Endothelial cell of umbilical vein (primary cell): ENCODE measurements at regions not wholly inside any gene's neighbourhood (a gene's known extent, or its start where the extent isn't known, plus 50 kb on each side); places are given as distances from the start of the nearest gene placed in this dataset.

Experiments used
- EZH2 ChIP-seq: IDR thresholded peaks from 2 replicates; pipeline ENCODE4 v1.6.1; 2012; ENCODE audit warnings: borderline replicate concordance, low read depth, mild to moderate bottlenecking, moderate library complexity, low read length, inconsistent platforms; ENCODE audit not compliant: severe bottlenecking
- FOS ChIP-seq: IDR thresholded peaks from 2 replicates; pipeline ENCODE4 v1.6.1; 2011; ENCODE audit warnings: mild to moderate bottlenecking, low read length, moderate library complexity, borderline replicate concordance; ENCODE audit not compliant: insufficient read depth
- GATA2 ChIP-seq: IDR thresholded peaks from 2 replicates; pipeline ENCODE4 v1.7.0; 2011; ENCODE audit warnings: low read depth, mild to moderate bottlenecking, moderate library complexity, mixed read lengths, low read length; ENCODE audit not compliant: insufficient read length, insufficient read depth
- MAX ChIP-seq: IDR thresholded peaks from 2 replicates; pipeline ENCODE4 v1.6.1; 2011; ENCODE audit not compliant: insufficient read depth, insufficient read length
- MYC ChIP-seq: IDR thresholded peaks from one replicate; pipeline ENCODE4 v1.6.1; 2011; ENCODE audit warnings: mild to moderate bottlenecking, low read depth, low read length
- POLR2A ChIP-seq: IDR thresholded peaks from 2 replicates; pipeline ENCODE4 v1.6.1; 2012; ENCODE audit warnings: low read depth, mild to moderate bottlenecking, control low read depth, low read length
- POLR2AphosphoS5 ChIP-seq: IDR thresholded peaks from 2 replicates; pipeline ENCODE4 v1.6.1; 2012; ENCODE audit warnings: low read depth, mild to moderate bottlenecking, control low read depth, low read length, moderate library complexity; ENCODE audit not compliant: insufficient read depth
- TF ChIP-seq, protein P1 (sequence below), 2 donors: IDR thresholded peaks; 1 replicate in 1 of 2; 2 replicates in 1 of 2; pipeline ENCODE4 v1.5.1; 2011; ENCODE audit warnings: low read length in 2 of 2, mild to moderate bottlenecking in 2 of 2, moderate library complexity in 2 of 2, control low read depth in 1 of 2, inconsistent platforms in 1 of 2, low read depth in 1 of 2; ENCODE audit not compliant: insufficient read depth in 1 of 2; ENCODE audit errors: extremely low read depth in 1 of 2

DNA sequence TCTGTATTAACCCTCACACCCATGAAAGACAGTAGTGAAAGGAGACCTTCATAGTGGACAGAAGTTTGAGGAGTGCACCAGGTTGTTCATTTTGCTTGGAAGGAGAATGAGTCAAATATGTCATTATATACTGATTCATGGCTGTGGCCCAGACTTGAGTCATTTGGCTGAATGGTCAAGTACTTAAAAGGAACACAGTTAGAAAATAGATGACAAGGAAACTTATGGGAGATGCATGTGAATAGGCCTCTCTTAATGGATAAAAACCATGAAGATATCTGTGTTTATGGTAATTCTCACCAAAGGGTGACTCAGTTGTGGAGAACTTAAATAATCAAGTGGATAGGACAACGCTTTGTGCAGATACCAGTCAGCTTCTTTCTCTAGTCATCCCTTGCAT, 524.7 kb upstream of the CNTNAP5 start:
- TF ChIP-seq, protein P1, sequence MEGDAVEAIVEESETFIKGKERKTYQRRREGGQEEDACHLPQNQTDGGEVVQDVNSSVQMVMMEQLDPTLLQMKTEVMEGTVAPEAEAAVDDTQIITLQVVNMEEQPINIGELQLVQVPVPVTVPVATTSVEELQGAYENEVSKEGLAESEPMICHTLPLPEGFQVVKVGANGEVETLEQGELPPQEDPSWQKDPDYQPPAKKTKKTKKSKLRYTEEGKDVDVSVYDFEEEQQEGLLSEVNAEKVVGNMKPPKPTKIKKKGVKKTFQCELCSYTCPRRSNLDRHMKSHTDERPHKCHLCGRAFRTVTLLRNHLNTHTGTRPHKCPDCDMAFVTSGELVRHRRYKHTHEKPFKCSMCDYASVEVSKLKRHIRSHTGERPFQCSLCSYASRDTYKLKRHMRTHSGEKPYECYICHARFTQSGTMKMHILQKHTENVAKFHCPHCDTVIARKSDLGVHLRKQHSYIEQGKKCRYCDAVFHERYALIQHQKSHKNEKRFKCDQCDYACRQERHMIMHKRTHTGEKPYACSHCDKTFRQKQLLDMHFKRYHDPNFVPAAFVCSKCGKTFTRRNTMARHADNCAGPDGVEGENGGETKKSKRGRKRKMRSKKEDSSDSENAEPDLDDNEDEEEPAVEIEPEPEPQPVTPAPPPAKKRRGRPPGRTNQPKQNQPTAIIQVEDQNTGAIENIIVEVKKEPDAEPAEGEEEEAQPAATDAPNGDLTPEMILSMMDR (IDR thresholded peaks at IDR 0.05; ENCODE audit: extremely low read depth in 1 of 2, insufficient read depth in 1 of 2, low read depth in 1 of 2, low read length in 2 of 2) = no peak
- TF ChIP-seq POLR2A = no peak
- no peak for TF ChIP-seq MAX
- TF ChIP-seq POLR2AphosphoS5 = no peak
- no peak for TF ChIP-seq EZH2
- TF ChIP-seq FOS = no peak
- no peak for TF ChIP-seq MYC
- TF ChIP-seq GATA2 = no peak
